Neural progenitor cell (in vitro differentiated cells): ENCODE measurements at regions not wholly inside any gene's neighbourhood (a gene's known extent, or its start where the extent isn't known, plus 50 kb on each side); places are given as distances from the start of the nearest gene placed in this dataset.

Experiments used
- CTCF ChIP-seq: fragments of 200-600 bp; sonication (generic); IDR thresholded peaks from 2 replicates; pipeline ENCODE4 v1.5.1; 2017; ENCODE audit warnings: antibody characterized with exemption, mild to moderate bottlenecking
- EZH2 ChIP-seq: fragments of 200-600 bp; sonication (generic); IDR thresholded peaks from 2 replicates; pipeline ENCODE4 v1.6.1; 2017; ENCODE audit warnings: antibody characterized with exemption, mild to moderate bottlenecking, moderate library complexity
- EZH2phosphoT487 ChIP-seq: fragments of 200-600 bp; sonication (generic); IDR thresholded peaks from 2 replicates; pipeline ENCODE4 v1.6.1; 2017; ENCODE audit warnings: antibody characterized with exemption

- TF ChIP-seq CTCF (no peak), EZH2 (no peak), EZH2phosphoT487 (no peak)
These were observed 380.5 kb upstream of the SPRED2 start for GRCh38 chr2:65812887-65813286.
